Urothelium cell line (cell line): ENCODE measurements at regions not wholly inside any gene's neighbourhood (a gene's known extent, or its start where the extent isn't known, plus 50 kb on each side); places are given as distances from the start of the nearest gene placed in this dataset.
A peak's percentile ranks its signal among the peaks of the same experiment; 100 is the strongest.
"Not testable (repeated sequence)": the region's sequence is repeated elsewhere in the genome, so short reads cannot be mapped to it uniquely, and the experiment has no call there.

Source experiments
- DNase-seq: peaks from one replicate; pipeline ENCODE4 v3.0.0; 2011; ENCODE audit warnings: low spot score, mixed read lengths
- FAIRE-seq: peaks from 2 replicates; lab custom pipeline; 2011; peaks lifted over from hg19 to GRCh38; lab: Jason Lieb, UNC

DNA sequence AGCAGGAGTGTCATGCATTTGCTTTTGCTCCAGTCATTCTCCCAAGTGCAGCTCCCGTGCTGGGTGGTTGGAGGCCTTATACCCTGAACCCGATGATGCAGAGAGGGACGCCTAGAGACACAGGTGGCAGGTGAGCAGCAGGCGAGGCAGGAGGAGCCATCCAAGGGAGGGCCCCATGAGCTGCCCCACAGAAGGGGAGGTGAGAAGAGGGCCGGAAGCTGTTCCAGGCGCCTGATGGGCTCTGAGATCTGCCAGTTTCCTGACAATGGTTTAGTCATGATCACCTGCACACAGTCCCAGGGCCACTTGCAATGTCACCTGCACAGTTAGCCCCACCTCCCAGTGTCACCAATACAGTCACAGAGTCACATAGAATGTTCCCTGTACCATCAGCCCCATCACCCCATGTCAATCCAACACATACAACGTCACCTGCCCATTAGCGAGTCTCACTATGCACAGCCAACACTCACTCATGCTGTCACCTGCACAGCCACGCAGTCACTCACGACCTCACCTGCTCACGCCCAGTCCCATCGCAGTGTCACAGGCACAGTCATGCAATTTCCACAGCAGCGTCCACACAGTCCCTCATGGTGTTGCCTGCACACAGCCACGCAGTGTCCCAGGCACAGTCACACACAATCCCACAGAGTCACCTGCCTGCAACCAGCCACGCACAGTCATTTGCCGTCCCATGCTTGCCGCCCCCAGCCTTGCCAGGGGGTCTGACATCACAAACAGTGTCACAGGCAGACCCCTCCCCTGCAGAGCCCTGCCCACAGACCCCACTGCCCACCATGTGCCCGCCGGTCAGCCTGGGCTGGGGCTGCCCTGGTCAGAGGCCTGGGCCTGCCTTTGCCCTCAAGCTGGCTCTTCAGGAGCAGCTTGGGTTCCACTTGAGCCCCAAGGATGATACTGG, 113.4 kb downstream of the LHX2 start:
- DNase-seq (no peak), FAIRE-seq (no peak)

GRCh38 chr9:124125651-124125977, 114.0 kb downstream of the LHX2 start:
- FAIRE-seq (no peak), DNase-seq (no peak)

DNA sequence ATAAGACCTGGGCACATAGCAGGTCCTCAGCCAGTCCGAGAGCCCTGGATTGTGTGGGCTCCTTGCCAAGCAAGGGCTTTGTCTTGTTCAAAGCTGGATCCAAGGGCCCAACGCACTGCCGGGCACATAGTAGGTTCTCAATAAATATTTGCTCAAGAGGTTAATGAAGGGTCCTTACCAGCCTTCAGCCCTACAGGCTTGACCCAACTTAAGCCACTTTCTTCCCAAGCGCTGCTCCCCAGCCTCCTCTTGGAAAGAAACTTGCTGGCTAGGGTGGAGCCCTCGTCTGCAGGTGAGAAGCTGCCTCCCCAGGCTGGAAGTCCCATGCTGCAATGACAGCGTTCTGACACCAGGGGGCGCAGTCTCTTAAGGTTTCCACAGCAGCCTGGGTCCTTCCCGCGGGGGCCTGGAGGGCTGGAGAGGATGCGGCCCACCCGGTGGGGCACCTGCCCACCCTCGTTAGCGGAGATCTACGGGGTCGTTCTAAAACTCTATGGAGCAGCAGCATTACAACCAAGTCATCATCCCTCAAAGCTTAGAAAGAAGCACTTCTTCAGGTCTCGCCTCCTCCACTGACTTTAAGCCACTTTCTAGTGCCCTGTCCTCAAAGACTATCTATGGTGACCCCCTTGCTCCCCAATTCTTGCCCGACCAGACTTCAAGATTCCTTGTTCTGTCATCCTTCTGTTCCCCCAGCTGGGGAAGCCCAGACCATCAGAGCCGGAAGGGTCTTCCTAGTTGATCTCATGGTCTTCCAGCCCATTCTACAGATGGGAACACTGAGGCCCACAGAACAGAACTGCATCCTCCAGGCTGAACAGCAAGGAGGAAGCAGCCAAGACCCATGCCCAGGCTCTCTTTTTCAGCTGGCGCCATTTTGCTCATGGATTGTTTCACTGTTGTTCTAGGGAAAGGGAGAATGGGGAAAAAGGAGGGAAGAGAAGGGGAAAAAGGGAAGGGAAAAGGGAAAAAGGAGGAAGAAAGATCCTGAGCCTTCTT, 115.4 kb downstream of the LHX2 start:
- FAIRE-seq = no peak
- peak; percentile 70 for DNase-seq

- FAIRE-seq = no peak
- DNase-seq = no peak
These were observed 117.1 kb downstream of the LHX2 start for GRCh38 chr9:124128568-124129166.

DNA sequence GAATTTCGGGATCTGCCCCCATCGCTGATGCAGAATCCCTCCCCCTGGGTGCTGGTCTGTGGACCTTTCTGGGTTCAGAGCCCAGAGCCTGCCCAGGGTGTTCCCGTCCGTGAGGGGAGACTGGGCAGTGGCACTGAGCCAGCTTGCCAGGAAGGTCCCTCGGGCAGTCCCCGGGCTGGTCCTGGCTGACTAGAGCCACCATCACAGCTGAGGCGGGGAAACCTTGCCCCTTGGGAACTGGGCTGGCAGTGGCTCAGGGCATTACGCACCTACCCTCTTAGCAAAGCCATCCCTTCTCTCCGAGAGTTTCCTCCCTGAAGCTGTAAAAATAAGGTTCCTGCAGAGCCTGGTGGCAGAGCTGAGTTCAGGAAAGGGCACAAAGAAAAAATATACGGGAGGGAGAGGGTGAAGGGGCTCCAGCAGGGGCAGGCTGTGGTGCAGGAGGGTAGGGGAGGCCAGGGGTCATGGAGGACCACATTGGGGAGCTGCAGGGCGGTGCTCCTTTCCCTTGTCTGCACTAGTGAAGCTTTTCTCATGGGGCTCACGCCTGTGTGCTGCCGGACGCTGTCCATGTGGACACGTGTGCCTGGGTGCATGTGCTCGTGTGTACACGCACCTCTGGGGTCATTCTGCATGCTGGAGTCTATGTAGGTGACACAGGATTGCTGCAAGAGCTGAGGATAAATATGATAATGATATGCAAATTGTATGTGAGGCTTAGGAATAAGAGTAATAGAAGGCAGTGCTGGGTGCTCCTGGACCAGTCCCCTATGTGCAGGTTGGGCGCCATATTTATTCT, 118.9 kb downstream of the LHX2 start:
- DNase-seq = no peak
- no peak for FAIRE-seq

GRCh38 chr9:124131518-124131917, 120.0 kb downstream of the LHX2 start:
- not testable (repeated sequence) for FAIRE-seq, DNase-seq

GRCh38 chr9:124132671-124133147, 121.1 kb downstream of the LHX2 start:
- no peak for DNase-seq

GRCh38 chr9:124133727-124134126, 122.2 kb downstream of the LHX2 start:
- FAIRE-seq = no peak

More at GRCh38 chr9:124132671-124133147, 121.1 kb downstream of the LHX2 start:
- FAIRE-seq = no peak

GRCh38 chr9:124134526-124134925, 123.0 kb downstream of the LHX2 start:
- DNase-seq = no peak
- FAIRE-seq = no peak

More at GRCh38 chr9:124133727-124134126, 122.2 kb downstream of the LHX2 start:
- DNase-seq = no peak

GRCh38 chr9:124135813-124136365, 121.9 kb upstream of the NEK6 start:
- no peak for FAIRE-seq
- no peak for DNase-seq

DNA sequence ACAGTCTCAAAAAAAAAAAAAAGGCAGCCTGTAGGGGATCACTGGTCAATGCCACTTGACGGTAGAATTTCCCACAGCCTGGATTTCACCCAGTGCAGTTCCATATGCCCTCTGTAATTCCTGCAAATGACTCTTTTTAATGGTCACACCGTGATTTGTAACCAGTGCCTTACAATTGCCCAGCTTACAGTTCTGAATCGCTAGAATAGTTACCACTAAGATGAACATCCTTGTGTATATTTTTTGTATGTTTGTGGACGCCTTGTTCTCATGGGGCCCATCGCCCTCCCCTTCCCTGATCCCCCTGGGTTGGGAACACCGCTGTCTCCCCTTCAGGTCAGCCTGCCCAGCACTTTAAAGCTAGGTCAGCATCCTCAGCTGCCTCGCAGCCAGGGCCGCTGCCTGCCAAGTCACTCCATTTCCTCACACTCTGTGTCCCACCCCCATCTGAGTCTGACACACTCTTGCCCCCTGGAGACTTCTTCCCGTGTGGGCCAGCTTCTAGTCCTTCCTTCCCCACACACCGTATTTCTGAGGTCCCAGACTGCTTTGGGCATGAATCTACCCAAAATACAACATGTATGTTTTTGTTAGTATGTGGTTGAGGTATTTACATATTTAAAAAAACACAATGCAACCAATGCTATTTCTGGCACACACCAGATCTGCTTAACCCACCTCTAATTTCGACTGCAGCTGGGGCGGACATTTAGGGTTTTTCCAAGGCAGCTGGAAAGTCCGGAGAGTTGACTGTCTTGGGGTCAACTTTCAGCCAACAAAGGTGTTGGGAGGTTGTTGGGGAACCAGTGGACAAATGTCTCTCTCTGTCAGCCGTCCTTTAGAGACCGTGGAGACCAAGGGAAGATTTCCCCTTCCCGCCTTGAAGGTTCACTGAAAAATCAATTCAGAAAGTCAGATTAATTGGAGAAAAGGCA, 120.5 kb upstream of the NEK6 start:
- DNase-seq (no peak), FAIRE-seq (no peak)

- FAIRE-seq = no peak
- DNase-seq = no peak
These were observed 119.8 kb upstream of the NEK6 start for GRCh38 chr9:124137944-124138335.

DNA sequence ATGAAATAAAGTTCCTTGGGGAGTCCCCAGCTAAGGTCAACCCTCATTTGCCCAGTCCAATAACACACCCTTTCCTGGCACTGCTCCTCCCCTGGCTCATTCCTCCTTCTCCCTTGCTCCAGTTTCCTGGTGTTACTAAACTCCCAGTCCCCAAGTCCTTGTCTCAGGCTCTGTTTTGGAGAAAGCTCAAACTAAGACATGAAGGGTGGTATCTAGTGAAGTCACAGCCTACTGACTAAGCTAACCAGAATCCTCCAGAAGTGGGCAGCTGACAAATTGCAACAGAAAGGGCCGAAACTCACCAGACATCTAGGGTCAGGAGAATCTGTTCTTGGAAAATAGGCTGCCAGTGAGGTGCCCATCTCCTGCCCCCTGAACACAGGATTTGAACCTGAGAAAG, 118.7 kb upstream of the NEK6 start:
- FAIRE-seq (no peak), DNase-seq (no peak)

GRCh38 chr9:124140941-124141568, 116.7 kb upstream of the NEK6 start:
- FAIRE-seq (no peak), DNase-seq (no peak)

- FAIRE-seq = not testable (repeated sequence)
- peak; percentile 33 for DNase-seq
These were observed 113.1 kb upstream of the NEK6 start for GRCh38 chr9:124144561-124145123.

- no peak for DNase-seq
- no peak for FAIRE-seq
These were observed 111.7 kb upstream of the NEK6 start for GRCh38 chr9:124146031-124146561.

- peak; percentile 42 for DNase-seq
These were observed 107.8 kb upstream of the NEK6 start for GRCh38 chr9:124149992-124150391.

More at GRCh38 chr9:124149992-124150391, 107.8 kb upstream of the NEK6 start:
- no peak for FAIRE-seq
